MCF 10A (cell line): ENCODE measurements at regions not wholly inside any gene's neighbourhood (a gene's known extent, or its start where the extent isn't known, plus 50 kb on each side); places are given as distances from the start of the nearest gene placed in this dataset.
A peak's percentile ranks its signal among the peaks of the same experiment; 100 is the strongest.

Source experiments
- BruUV-seq: library from RNA; stranded (reverse); fragments of 400-500 nt; replicated peaks from 2 replicates; lab custom pipeline; 2021; lab: Mats Ljungman, UMichigan
- CTCF ChIA-PET: fragments of 300-600 bp; sonication (Branson Sonifier 250); formaldehyde crosslinking; extraction: SDS; loops from one replicate; lab custom pipeline; 2021; ENCODE audit warnings: antibody characterized with exemption, inconsistent platforms; lab: Yijun Ruan, JAX
- POLR2A ChIA-PET: fragments of 300-600, 350-650 bp; sonication (Branson Sonifier 250); formaldehyde crosslinking; extraction: SDS; loops from one replicate; lab custom pipeline; 2020; ENCODE audit warnings: antibody characterized with exemption, inconsistent platforms; lab: Yijun Ruan, JAX
- DNase-seq: peaks from one replicate; pipeline ENCODE4 v3.0.0-alpha.2; 2018; ENCODE audit not compliant: unreplicated experiment
- H3K27ac Mint-ChIP-seq: one replicate; pipeline ENCODE4 v1.8.0; 2022; ENCODE audit warnings: mild to moderate bottlenecking, low read depth, mixed read lengths; ENCODE audit not compliant: unreplicated experiment
- H3K27me3 Mint-ChIP-seq: one replicate; pipeline ENCODE4 v1.8.0; 2022; ENCODE audit warnings: mixed read lengths; ENCODE audit not compliant: insufficient read depth, unreplicated experiment
- H3K36me3 Mint-ChIP-seq: one replicate; pipeline ENCODE4 v1.8.0; 2022; ENCODE audit warnings: mild to moderate bottlenecking, moderate library complexity, mixed read lengths; ENCODE audit not compliant: insufficient read depth, unreplicated experiment
- H3K4me1 Mint-ChIP-seq: one replicate; pipeline ENCODE4 v1.8.0; 2022; ENCODE audit warnings: mixed read lengths; ENCODE audit not compliant: insufficient read depth, unreplicated experiment
- H3K4me3 Mint-ChIP-seq: one replicate; pipeline ENCODE4 v1.8.0; 2022; ENCODE audit warnings: mild to moderate bottlenecking, moderate library complexity, mixed read lengths; ENCODE audit not compliant: unreplicated experiment
- H3K9me3 Mint-ChIP-seq: one replicate; pipeline ENCODE4 v1.8.0; 2022; ENCODE audit warnings: mixed read lengths; ENCODE audit not compliant: unreplicated experiment
- intact Hi-C: fragments of 100-400 bp; cut with micrococcal nuclease; formaldehyde crosslinking; loops from 2 replicates; pipeline ENCODE4 v1.14.1; 2022
- TF ChIP-seq, protein P1 (sequence below): fragments of 200-600 bp; IDR thresholded peaks from one replicate; pipeline ENCODE4 v1.8.0; 2022; ENCODE audit warnings: antibody characterized with exemption, mild to moderate bottlenecking; ENCODE audit not compliant: unreplicated experiment

DNA sequence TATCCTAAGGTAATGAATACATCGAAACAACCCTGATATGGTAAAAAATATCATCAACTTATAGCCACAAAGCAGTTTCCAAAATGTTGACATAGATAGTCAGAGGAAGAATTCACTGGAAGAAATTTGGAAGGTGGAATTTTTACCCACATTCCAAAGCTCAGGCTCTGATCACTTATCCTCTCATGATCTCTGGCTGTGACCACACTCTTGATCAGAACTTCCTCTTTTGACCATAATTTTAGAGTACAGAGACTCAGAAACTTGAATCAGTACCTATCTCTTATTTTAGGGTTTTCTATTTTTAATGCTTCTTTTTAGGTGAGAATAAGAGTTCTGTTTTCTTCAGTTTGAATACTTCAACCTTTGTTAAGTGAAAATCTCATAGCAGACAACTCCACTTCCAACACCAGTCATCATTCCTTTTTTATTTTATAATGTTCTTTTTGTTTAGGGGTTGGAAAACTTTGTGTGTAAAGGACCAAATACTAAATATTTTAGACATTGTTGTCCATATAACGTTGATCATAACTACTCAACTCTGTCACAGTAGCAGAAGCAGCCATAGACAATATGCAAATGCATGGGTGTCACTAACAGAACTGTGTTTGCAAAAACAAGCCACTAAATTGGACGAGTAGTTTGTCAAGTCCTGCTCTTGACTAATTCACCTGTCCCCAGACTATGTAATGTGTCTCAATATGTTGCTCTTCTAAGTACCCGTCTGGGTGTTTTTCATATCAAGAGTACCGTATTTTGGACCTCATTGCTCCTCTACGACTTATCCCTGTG is 891.6 kb upstream of the CRIM1 start:
- Mint-ChIP-seq H3K4me3 (no peak overlapping the region), H3K36me3 (no peaks in the 10 kb centered on the region), H3K4me1 (peaks cover 4% of the 10 kb centered on the region), H3K27me3 (peaks cover 44% of the 10 kb centered on the region), H3K9me3 (no peaks in the 10 kb centered on the region), H3K27ac (no peak overlapping the region)
- ChIA-PET CTCF (no interaction called here), POLR2A (no interaction called here)
- no peak for DNase-seq
- BruUV-seq, result no TSS peak
- intact Hi-C loops, result no loop called here
- TF ChIP-seq, protein P1, sequence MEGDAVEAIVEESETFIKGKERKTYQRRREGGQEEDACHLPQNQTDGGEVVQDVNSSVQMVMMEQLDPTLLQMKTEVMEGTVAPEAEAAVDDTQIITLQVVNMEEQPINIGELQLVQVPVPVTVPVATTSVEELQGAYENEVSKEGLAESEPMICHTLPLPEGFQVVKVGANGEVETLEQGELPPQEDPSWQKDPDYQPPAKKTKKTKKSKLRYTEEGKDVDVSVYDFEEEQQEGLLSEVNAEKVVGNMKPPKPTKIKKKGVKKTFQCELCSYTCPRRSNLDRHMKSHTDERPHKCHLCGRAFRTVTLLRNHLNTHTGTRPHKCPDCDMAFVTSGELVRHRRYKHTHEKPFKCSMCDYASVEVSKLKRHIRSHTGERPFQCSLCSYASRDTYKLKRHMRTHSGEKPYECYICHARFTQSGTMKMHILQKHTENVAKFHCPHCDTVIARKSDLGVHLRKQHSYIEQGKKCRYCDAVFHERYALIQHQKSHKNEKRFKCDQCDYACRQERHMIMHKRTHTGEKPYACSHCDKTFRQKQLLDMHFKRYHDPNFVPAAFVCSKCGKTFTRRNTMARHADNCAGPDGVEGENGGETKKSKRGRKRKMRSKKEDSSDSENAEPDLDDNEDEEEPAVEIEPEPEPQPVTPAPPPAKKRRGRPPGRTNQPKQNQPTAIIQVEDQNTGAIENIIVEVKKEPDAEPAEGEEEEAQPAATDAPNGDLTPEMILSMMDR, result no peak

DNA sequence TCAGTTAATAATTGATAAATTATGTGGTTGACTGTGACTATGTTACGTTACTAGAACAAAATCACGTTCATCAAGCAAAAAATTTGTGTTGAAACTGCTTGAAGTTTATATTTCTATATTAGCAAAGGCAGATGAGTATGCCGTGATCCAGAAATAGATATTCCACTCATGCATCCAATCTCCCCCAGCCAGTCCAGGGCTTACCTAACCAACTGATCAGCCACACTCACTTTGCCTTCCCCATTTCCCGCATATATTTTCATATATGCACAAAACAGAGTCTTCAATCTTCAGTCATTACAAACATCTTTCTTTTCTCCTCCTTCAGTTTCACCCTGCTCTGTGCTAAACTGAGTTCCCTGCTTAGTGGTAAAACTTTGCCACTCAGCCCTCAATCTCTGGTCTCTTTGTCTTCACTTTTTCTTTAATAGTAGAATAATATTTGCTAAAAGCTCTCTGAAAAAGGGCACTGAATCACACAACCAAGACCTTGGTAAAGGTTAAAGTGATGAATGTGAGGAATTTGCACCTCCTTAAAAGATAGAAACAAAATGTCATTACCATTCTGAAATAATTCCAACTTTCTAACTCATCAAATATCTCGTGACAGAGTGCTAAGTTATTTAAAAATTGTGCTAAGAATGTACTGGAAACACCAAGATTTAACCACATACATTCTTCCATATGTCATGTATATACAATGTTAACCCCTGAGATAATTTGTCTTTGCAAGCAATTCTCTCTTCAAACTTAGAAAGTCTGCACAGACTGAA is 893.2 kb upstream of the CRIM1 start:
- Mint-ChIP-seq H3K4me3 (no peak overlapping the region), H3K27ac (no peak overlapping the region), H3K9me3 (no peaks in the 10 kb centered on the region), H3K36me3 (no peaks in the 10 kb centered on the region), H3K4me1 (peaks cover 4% of the 10 kb centered on the region), H3K27me3 (peaks cover 43% of the 10 kb centered on the region)
- ChIA-PET POLR2A (no interaction called here), CTCF (no interaction called here)
- intact Hi-C loops, result no loop called here
- TF ChIP-seq, protein P1, result no peak
- no peak for DNase-seq
- BruUV-seq, result no TSS peak

DNA sequence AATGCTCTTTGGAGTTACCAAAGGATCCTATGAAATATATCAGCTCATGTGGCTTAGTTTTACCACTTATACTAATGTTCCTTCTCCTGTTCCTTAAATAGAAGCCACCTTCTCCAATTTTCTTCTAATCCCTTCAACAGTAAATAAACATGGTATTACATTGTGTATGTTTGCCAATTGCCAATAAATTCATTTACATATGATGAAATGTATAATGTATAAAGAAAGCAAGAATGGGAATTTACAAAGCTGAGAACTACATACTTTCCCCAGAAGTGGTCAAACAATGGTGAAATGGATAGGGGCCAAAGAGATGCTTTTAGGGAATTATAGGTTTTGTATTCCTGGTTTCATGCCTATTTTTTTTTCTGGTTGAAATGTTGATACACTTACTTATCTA is 894.2 kb upstream of the CRIM1 start:
- Mint-ChIP-seq H3K4me1 (peaks cover 4% of the 10 kb centered on the region), H3K27me3 (peaks cover 48% of the 10 kb centered on the region), H3K4me3 (no peak overlapping the region), H3K9me3 (no peaks in the 10 kb centered on the region), H3K36me3 (no peaks in the 10 kb centered on the region), H3K27ac (no peak overlapping the region)
- intact Hi-C loops, result no loop called here
- TF ChIP-seq, protein P1, result no peak
- ChIA-PET CTCF (no interaction called here), POLR2A (no interaction called here)
- no TSS peak for BruUV-seq
- DNase-seq, result no peak

DNA sequence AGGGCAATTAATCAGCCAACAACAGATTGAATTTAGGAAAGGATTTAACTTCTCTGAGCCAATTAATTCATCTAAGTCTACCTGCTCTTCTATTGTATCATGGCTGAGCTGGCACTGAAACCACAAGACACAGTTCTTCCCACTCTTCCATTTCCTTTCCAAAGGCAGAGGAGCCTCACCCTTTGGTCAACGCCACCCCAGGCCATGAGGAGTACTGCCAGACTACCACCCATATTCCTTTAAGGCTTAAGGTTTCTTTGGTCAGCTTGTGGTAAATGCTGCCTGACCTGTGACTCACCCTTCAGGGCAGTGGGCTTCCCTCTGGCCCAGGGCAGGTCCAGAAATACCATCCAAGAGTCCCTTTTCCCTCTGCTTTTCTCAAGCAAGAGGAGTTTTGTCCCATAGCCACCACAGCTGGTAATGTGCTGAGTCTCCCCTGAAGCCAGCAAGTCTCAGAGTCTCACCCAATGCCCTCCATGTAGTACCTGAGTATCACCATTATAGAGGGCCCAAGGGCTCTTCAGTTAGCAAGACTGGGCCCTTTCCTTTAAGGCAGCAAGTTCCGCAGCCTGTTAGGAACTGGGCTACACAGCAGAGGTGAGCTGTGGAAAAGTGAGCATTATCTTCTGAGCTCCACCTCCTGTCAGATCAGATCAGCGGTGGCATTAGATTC is 900.5 kb upstream of the CRIM1 start:
- Mint-ChIP-seq H3K9me3 (no peaks in the 10 kb centered on the region), H3K4me3 (no peak overlapping the region), H3K36me3 (no peaks in the 10 kb centered on the region), H3K27me3 (peaks cover 27% of the 10 kb centered on the region), H3K4me1 (no peaks in the 10 kb centered on the region), H3K27ac (no peak overlapping the region)
- no TSS peak for BruUV-seq
- ChIA-PET POLR2A (no interaction called here), CTCF (interaction anchor here (0.6 to 1.2 kb wide), 3 partner anchors 20 to 1352 kb away, joined by 3 read pairs; no protein-coding TSS in a partner anchor)
- intact Hi-C loops, result no loop called here
- DNase-seq, result peak; percentile 61
- TF ChIP-seq, protein P1, result peak; percentile 24
